PC-3 (cell line): ENCODE measurements at regions not wholly inside any gene's neighbourhood (a gene's known extent, or its start where the extent isn't known, plus 50 kb on each side); places are given as distances from the start of the nearest gene placed in this dataset.

Experiments
- ATAC-seq: fragments of 200-7000 bp; cut with Tn5 transposase; 2 replicates; pipeline ENCODE4 v1.9.1; 2020; ENCODE audit warnings: mild to moderate bottlenecking, moderate library complexity
- BruUV-seq: library from RNA; stranded (reverse); fragments of 400-500 nt; replicated peaks from 2 replicates; lab custom pipeline; 2021; lab: Mats Ljungman, UMichigan
- CTCF ChIA-PET: fragments of 300-600 bp; sonication (Branson Sonifier 250); formaldehyde crosslinking; loops from one replicate; lab custom pipeline; 2022; ENCODE audit warnings: antibody characterized with exemption; lab: Charles Lee
- POLR2A ChIA-PET: fragments of 300-600 bp; sonication (Branson Sonifier 250); formaldehyde crosslinking; loops from one replicate; lab custom pipeline; 2022; ENCODE audit warnings: antibody characterized with exemption; ENCODE audit not compliant: unreplicated experiment; lab: Charles Lee
- DNase-seq: peaks from one replicate; pipeline ENCODE4 v3.0.0-alpha.2; 2015
- H2AFZ ChIP-seq: fragments of 300-600 bp; sonication (generic); 2 replicates; pipeline ENCODE4 v1.6.0; 2016; ENCODE audit warnings: antibody characterized with exemption, low read length
- H3F3A ChIP-seq: fragments of 300-600 bp; sonication (generic); one replicate; pipeline ENCODE4 v1.6.0; 2017; ENCODE audit warnings: antibody characterized with exemption, low read length, control low read depth, mild to moderate bottlenecking; ENCODE audit not compliant: unreplicated experiment
- H3K27ac ChIP-seq: fragments of 300-600 bp; sonication (generic); 2 replicates; pipeline ENCODE4 v1.5.1; 2016; ENCODE audit warnings: mild to moderate bottlenecking, low read length
- H3K27me3 ChIP-seq: fragments of 300-600 bp; sonication (generic); 2 replicates; pipeline ENCODE4 v1.6.1; 2016; ENCODE audit warnings: low read length, mixed read lengths
- H3K36me3 ChIP-seq: fragments of 300-600 bp; sonication (generic); 2 replicates; pipeline ENCODE4 v1.6.1; 2016; ENCODE audit warnings: low read depth, mixed run types, low read length, mixed read lengths
- H3K4me1 ChIP-seq: fragments of 300-600 bp; sonication (generic); 2 replicates; pipeline ENCODE4 v1.5.1; 2016; ENCODE audit warnings: low read length; ENCODE audit not compliant: insufficient read depth
- H3K4me2 ChIP-seq: fragments of 300-600 bp; sonication (generic); 2 replicates; pipeline ENCODE4 v1.6.0; 2016; ENCODE audit warnings: low read length
- H3K4me3 ChIP-seq: fragments of 300-600 bp; sonication (generic); 2 replicates; pipeline ENCODE4 v1.5.1; 2016; ENCODE audit warnings: mild to moderate bottlenecking, low read length, mixed read lengths
- H3K79me2 ChIP-seq: fragments of 300-600 bp; sonication (generic); 2 replicates; pipeline ENCODE4 v1.6.1; 2017; ENCODE audit warnings: low read length, mixed read lengths
- H3K9ac ChIP-seq: fragments of 300-600 bp; sonication (generic); 2 replicates; pipeline ENCODE4 v1.6.0; 2016; ENCODE audit warnings: mild to moderate bottlenecking, low read length
- H3K9me2 ChIP-seq: fragments of 300-600 bp; sonication (generic); replicated peaks from 2 replicates; pipeline ENCODE4 v1.6.1; 2016; ENCODE audit warnings: mixed run types, low read length, mixed read lengths
- H3K9me3 ChIP-seq: fragments of 300-600 bp; sonication (generic); 2 replicates; pipeline ENCODE4 v1.6.1; 2016; ENCODE audit warnings: low read length, mixed read lengths
- H4K20me1 ChIP-seq: fragments of 300-600 bp; sonication (generic); 2 replicates; pipeline ENCODE4 v1.6.1; 2016; ENCODE audit warnings: low read length, mixed read lengths
- EZH2 ChIP-seq: fragments of 300-600 bp; sonication (generic); IDR thresholded peaks from one replicate; pipeline ENCODE4 v1.6.1; 2017; ENCODE audit warnings: antibody characterized with exemption, mild to moderate bottlenecking, low read length; ENCODE audit not compliant: unreplicated experiment
- EZH2phosphoT487 ChIP-seq: fragments of 300-600 bp; sonication (generic); IDR thresholded peaks from 2 replicates; pipeline ENCODE4 v1.6.1; 2018; ENCODE audit warnings: mild to moderate bottlenecking, antibody characterized with exemption, low read length, borderline replicate concordance
- intact Hi-C: fragments of 100-400 bp; cut with micrococcal nuclease; formaldehyde crosslinking; loops from 2 replicates; pipeline ENCODE4 v1.9.0; 2023
- TF ChIP-seq, protein P1 (sequence below): fragments of 300-600 bp; sonication (generic); conservative IDR thresholded peaks from 2 replicates; pipeline ENCODE4 v1.5.1; 2017; ENCODE audit warnings: antibody characterized with exemption, low read depth, mild to moderate bottlenecking, low read length

DNA sequence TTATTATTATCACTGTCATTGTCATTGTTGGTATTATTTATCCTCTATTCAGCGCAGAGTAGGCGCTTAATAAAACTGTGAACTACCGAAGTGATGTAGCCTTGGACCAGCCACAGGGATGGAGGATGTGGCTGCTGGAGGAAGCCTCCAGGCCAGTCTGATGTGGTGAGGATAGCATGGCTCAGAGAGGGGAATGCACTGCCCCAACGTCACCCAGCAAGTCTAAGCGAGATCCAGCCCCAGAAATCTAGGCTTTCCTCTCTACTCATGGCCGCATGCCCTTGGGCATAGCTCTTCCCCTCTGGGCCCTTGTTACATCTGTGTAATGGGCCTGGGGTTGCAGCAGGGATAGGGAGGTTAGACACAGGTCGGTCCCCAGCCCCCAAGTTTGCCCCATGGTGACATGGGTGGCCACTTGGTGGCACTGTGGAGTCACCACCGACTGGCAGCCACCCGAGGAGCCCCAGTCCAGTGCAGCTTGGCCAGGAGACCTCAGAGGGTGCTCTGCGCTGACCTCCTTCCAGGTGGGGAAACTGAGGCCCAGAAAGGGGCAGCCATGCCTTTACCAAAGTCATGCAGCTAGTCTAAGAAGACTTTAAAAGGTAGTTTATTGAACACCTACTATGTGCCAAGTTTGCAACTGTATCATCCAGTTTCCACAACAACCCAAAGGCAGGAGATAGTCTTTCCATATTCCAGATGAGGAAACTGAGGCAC lies 395.7 kb downstream of the MN1 start:
- Histone ChIP-seq H3K4me1 (no peaks in the 10 kb centered on the region), H3K27ac (no peak overlapping the region), H3K9me3 (no peaks in the 10 kb centered on the region), H2AFZ (no peak overlapping the region), H3F3A (no peaks in the 10 kb centered on the region), H3K9me2 (no peaks in the 10 kb centered on the region), H3K9ac (no peak overlapping the region), H3K79me2 (no peaks in the 10 kb centered on the region), H3K4me2 (no peak overlapping the region), H3K4me3 (no peak overlapping the region), H3K36me3 (no peaks in the 10 kb centered on the region), H4K20me1 (no peaks in the 10 kb centered on the region), H3K27me3 (no peaks in the 10 kb centered on the region)
- no TSS peak for BruUV-seq
- intact Hi-C loops = loop anchor here (2.0 to 5.0 kb wide), 3 partner anchors 81 to 399 kb away; no protein-coding TSS in a partner anchor
- peak; percentile 80 for ATAC-seq
- POLR2A ChIA-PET = interaction anchor here (0.6 kb wide), 1 partner anchor 69 kb away, joined by 3 read pairs; no protein-coding TSS in a partner anchor
- TF ChIP-seq EZH2phosphoT487 = no peak
- TF ChIP-seq, protein P1, sequence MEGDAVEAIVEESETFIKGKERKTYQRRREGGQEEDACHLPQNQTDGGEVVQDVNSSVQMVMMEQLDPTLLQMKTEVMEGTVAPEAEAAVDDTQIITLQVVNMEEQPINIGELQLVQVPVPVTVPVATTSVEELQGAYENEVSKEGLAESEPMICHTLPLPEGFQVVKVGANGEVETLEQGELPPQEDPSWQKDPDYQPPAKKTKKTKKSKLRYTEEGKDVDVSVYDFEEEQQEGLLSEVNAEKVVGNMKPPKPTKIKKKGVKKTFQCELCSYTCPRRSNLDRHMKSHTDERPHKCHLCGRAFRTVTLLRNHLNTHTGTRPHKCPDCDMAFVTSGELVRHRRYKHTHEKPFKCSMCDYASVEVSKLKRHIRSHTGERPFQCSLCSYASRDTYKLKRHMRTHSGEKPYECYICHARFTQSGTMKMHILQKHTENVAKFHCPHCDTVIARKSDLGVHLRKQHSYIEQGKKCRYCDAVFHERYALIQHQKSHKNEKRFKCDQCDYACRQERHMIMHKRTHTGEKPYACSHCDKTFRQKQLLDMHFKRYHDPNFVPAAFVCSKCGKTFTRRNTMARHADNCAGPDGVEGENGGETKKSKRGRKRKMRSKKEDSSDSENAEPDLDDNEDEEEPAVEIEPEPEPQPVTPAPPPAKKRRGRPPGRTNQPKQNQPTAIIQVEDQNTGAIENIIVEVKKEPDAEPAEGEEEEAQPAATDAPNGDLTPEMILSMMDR = peak; percentile 82
- TF ChIP-seq EZH2 = no peak
- DNase-seq = peak; percentile 68
- CTCF ChIA-PET = no interaction called here

DNA sequence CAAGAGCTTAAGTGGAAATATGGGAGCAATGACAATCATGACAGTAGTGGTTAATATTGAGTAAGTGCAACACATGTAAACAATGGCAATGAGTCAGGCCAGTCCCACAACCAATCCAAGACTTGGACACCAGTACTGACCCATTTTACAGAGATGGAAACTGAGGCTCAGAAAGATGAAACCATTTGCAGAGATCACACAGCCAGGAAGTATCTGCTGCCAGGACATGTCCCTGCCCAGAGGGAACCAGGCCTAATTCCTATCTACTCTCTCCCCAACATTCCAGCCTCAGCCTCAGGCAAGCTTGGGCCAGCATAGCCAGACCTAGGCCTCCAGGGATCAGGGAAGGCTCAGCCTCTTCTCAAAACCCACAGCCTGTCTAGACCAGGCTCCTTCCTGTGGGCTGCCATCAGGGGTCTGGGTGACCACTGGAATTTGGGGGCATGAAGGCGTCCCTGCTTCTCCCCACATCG lies 395.1 kb downstream of the MN1 start:
- no peak overlapping the region for H2AFZ ChIP-seq
- H3F3A ChIP-seq = no peaks in the 10 kb centered on the region
- BruUV-seq = no TSS peak
- H4K20me1 ChIP-seq = no peaks in the 10 kb centered on the region
- H3K27ac ChIP-seq = no peak overlapping the region
- H3K27me3 ChIP-seq = no peaks in the 10 kb centered on the region
- TF ChIP-seq EZH2phosphoT487 (no peak), EZH2 (no peak)
- TF ChIP-seq, protein P1 = no peak
- ATAC-seq (no peak), DNase-seq (no peak)
- CTCF ChIA-PET = no interaction called here
- POLR2A ChIA-PET = interaction anchor here (0.6 kb wide), 1 partner anchor 68 kb away, joined by 3 read pairs; no protein-coding TSS in a partner anchor
- intact Hi-C loops = loop anchor here (2.0 to 5.0 kb wide), 2 partner anchors 81 to 398 kb away; no protein-coding TSS in a partner anchor
- no peaks in the 10 kb centered on the region for H3K9me3 ChIP-seq
- no peak overlapping the region for H3K4me2 ChIP-seq
- no peaks in the 10 kb centered on the region for H3K9me2 ChIP-seq
- H3K4me3 ChIP-seq = no peak overlapping the region
- H3K79me2 ChIP-seq = no peaks in the 10 kb centered on the region
- H3K36me3 ChIP-seq = no peaks in the 10 kb centered on the region
- no peak overlapping the region for H3K9ac ChIP-seq
- H3K4me1 ChIP-seq = no peaks in the 10 kb centered on the region
